Testis (tissue), 2 donors: ENCODE measurements at regions not wholly inside any gene's neighbourhood (a gene's known extent, or its start where the extent isn't known, plus 50 kb on each side); places are given as distances from the start of the nearest gene placed in this dataset.

Source experiments
- CTCF ChIP-seq, 3 experiments: fragments of 450-650 bp in 2 of 3; fragments of 200-600 bp in 1 of 3; sonication (generic) in 1 of 3; IDR thresholded peaks; one replicate each; pipeline ENCODE4 v1.5.1; 2016 to 2019; ENCODE audit warnings: antibody characterized with exemption in 3 of 3, mild to moderate bottlenecking in 2 of 3, moderate library complexity in 1 of 3
- POLR2A ChIP-seq: fragments of 450-650 bp; IDR thresholded peaks from one replicate; pipeline ENCODE4 v1.6.1; 2017; ENCODE audit warnings: antibody characterized with exemption, mild to moderate bottlenecking, moderate library complexity

GRCh38 chr6:74199215-74199915 lies 503.4 kb downstream of the CD109 start:
- TF ChIP-seq CTCF (IDR thresholded peaks at IDR 0.05) (no peak), POLR2A (no peak)
